Hepatic stellate cell (primary cell): ENCODE measurements at regions not wholly inside any gene's neighbourhood (a gene's known extent, or its start where the extent isn't known, plus 50 kb on each side); places are given as distances from the start of the nearest gene placed in this dataset.
"Not testable (repeated sequence)": the region's sequence is repeated elsewhere in the genome, so short reads cannot be mapped to it uniquely, and the experiment has no call there.

ENCODE experiments used
- DNase-seq: peaks from one replicate; pipeline ENCODE4 v3.0.0; 2011; ENCODE audit warnings: low spot score

DNA sequence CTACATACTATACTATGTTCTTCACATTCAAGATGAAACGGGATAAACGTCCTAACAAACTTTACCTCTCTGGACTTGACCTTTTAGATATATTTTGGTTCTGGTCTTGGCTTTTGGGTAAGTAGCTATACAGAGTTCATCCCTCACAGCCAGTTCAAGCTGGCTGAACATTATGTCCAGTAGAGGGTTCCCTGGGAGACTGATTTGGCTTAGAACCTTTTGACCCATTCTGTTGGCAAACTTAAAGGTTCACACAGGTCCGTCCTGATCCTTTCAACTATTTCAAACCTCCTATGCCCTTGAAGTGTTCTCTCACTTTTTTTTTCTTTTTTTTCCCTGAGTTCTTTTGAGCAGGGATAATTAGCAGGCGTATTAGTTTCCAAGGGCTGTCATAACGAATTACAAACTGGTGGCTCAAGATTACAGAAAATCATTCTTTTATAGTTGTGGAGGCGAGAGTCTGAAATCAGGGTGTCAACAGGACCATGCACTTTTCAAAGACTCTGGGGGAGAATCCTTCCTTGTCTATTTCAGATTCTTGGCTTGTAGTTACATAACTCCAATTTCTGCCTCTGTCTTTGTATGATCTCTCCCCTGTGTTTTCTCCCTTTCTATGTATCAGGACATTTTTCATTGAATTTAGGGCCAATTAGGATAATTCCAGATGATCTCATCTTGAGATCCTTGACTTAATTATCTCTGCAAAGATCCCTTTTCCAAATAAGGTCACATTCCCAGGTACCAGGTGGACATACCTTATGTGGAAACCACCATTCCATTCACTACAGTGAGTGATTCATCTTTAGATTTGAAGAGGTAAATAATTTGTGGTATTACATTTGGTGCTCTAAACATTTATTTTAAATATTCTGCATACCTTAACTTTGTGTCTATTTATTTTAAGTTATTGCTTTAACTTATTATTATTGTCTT lies 257.4 kb upstream of the USP25 start:
- DNase-seq: no peak

- not testable (repeated sequence) for DNase-seq
Measured at GRCh38 chr21:15477773-15478172, 252.0 kb upstream of the USP25 start.

DNA sequence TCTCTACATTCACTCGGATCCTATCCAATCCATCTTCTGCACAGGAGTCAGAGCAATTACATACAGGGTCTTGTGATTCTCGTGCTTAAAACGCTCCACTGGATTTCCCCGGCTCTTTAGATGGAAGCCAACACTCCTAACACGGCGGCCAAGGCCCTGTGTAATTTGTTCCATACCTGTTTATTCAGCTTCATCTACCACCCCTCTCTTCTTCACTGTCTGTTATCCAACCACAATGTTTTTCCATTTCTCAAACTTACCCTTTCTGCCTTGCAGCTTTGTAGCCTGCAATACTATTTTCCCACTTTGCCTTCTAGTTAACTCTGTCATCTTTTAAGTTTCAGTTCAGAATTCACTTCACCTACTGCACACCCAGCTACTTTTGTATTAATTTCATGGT lies 249.6 kb upstream of the USP25 start:
- no peak for DNase-seq

GRCh38 chr21:15483138-15483780 lies 246.5 kb upstream of the USP25 start:
- DNase-seq: peak; percentile 53

DNA sequence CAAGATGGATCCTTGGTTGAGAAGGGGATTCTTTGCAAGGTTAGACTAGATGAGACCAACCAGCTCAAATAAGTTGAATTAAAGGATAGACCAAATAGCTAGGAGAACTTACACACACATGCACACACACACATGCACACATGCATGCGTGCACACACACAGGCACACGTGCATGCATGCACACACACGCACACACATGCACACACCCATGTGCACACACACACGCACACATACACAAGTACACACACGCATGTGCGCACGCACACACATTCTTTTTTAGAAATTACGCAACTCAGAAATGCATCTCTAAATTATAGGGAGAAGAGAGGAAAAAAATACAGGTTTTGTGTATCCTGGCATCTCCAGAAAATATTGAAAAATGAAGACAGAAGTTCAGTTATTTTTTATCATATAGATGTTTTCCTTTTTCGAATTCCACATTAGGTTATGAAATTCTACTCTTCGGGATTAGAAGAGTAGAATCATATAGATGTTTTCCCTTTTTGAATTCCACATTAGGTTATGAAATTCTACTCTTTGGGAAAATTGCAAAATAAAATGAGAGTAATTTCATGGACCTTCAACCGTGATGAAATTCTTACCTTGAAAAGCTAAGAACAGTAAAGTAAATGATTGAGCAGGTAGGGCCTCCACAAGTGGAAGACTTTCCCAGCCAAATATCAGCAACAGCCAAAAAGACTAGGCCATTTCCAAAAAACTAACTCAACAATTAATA lies 243.2 kb upstream of the USP25 start:
- DNase-seq: no peak

GRCh38 chr21:15487196-15487550 lies 242.6 kb upstream of the USP25 start:
- no peak for DNase-seq

DNA sequence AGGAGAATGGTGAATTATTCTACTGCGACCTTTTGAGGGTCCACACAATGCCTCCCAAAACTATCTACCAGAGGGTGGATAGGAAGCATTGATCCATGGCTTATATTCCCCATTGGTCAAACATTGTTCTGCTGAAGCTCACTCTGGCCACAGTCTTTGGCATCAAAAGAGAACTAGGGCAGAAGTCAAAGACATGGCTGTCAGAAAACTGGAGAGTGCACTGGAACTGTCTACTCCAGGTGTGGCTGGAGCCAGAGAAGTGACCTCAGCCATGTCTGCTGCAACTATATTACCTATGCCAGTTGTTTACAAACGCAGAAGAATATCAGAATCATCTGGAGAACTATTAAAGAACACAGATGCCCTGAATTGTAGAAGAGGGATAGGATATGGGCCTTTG lies 238.7 kb upstream of the USP25 start:
- no peak for DNase-seq

GRCh38 chr21:15493646-15494045 lies 236.1 kb upstream of the USP25 start:
- no peak for DNase-seq

GRCh38 chr21:15494481-15494880 lies 235.3 kb upstream of the USP25 start:
- no peak for DNase-seq

DNA sequence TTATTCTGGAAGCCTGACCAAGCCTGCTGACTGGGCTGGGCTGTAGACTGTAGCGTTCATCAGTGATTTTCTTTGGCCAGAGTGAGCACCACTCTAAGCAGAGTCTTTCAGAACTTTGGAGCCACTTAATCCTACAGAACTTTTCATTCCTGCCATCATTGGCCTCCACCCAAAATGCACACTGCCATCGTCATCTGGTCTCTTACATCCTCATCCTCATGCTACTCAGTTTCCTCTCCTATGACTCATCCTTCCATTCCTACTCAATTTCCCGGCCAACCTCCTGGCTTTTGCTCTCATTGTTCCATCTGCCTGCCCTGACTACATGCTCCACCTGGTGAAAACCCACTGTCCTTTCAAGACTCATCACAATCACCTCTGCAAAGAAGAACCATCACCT lies 233.8 kb upstream of the USP25 start:
- DNase-seq: no peak

DNA sequence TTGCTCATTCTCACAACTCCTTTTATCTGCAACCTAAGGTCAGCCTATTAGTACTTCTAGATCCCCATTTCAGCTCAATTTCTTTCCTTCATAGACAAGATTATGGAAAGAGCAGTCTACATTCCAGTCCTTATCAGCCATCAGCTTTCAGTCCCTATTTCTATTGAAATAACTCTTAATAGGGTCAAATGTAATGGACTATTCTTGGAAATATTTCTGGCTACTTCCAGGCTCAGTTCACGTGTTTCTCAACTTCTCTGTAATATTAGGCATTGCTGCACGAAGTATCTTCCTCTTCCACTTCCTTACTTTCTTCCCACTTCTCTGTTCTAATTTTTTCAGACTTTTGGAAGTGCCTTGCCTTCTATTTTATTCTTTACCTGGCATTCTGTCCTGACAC lies 232.9 kb upstream of the USP25 start:
- no peak for DNase-seq

- DNase-seq: no peak
Measured at GRCh38 chr21:15498455-15498854, 231.3 kb upstream of the USP25 start.

DNA sequence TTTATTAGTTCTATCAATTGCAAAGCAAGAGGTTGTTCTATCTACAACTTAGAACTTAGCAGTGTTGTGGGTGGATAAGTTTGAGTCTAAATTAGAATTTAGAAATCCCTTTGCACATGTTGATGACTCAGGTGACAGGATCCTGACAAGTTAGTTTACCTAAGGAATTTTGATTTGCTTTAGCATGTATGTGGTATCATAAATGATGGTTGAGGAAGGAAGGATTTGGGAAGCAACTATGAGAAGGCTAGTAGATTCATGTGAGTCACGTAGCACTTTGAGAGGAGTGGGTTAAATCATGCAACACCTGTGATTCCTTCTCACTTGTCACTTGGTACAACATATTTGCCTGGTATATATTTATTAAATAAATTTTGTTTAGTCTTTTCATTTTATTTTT lies 223.7 kb upstream of the USP25 start:
- DNase-seq: no peak

GRCh38 chr21:15508554-15508953 lies 221.2 kb upstream of the USP25 start:
- DNase-seq: no peak

GRCh38 chr21:15514073-15514946 lies 215.5 kb upstream of the USP25 start:
- DNase-seq: no peak

GRCh38 chr21:15515908-15516307 lies 213.9 kb upstream of the USP25 start:
- DNase-seq: no peak

- no peak for DNase-seq
Measured at GRCh38 chr21:15517394-15517793, 212.4 kb upstream of the USP25 start.

- peak; percentile 2 for DNase-seq
Measured at GRCh38 chr21:15520811-15521643, 208.8 kb upstream of the USP25 start.

- no peak for DNase-seq
Measured at GRCh38 chr21:15521644-15522001, 208.2 kb upstream of the USP25 start.

DNA sequence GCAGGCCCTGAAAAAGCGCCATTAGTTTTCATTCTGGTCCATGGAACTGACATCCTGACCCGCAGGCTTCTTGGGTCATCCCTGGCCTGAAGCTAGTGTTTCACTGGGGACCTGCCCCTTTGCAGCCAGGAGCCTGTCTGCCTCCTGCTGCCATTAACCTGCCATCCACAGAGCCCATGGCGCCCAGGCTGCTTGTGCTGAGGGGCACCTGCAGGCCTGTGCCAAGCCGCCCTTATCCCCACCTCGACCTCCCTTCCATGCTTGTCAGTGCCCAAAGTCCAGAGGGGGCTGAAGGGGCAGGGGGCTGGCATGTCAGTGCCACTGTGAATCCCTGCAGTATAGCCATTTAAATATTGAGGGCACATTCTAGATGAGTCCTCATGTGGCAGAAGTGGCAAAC lies 207.6 kb upstream of the USP25 start:
- no peak for DNase-seq

GRCh38 chr21:15524855-15525254 lies 204.9 kb upstream of the USP25 start:
- DNase-seq: no peak
